A204.1 (cell line): ENCODE measurements at regions not wholly inside any gene's neighbourhood (a gene's known extent, or its start where the extent isn't known, plus 50 kb on each side); places are given as distances from the start of the nearest gene placed in this dataset.

Experiments
- FAIRE-seq: peaks from 2 replicates; lab custom pipeline; 2012; peaks lifted over from hg19 to GRCh38; lab: Jason Lieb, UNC

DNA sequence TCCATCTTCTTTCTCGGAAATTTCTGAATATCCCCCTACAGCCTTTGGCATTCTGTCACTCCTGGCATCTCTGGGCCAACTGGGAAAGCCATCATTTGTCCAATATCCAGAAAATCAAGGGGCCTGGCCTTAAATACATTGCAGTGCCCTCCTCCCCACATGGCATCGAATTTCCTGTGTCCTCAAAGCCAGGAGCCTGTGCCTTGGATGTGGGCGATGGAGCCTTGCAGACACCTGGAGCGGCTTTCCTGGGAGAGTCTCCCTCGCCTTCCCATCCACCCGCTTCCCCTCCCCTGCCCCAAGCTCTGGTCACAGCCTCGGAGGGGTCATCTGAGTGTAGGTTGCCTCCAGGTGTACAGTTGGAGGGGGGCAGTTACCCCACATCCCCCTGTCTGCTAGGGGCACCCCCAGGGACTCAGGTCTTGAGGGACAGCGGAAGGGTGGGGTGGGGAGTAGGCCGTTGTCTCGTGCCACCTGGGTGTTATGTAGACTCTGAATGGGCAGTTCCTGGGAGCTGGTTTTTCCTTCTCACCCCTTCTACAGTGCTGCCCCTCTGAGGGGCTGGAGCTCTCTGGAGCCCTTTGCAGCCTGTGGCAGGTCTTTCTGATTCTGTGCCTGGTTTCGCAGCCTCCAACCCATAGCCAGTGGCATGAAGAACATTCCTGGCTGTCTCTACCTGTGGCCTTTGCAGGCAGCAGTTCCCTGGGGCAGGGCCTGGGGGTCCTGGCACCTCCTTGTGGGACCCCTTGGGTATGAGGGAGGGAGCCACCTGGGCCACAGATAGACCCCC is 239.8 kb downstream of the SEC14L1 start:
- no peak for FAIRE-seq

DNA sequence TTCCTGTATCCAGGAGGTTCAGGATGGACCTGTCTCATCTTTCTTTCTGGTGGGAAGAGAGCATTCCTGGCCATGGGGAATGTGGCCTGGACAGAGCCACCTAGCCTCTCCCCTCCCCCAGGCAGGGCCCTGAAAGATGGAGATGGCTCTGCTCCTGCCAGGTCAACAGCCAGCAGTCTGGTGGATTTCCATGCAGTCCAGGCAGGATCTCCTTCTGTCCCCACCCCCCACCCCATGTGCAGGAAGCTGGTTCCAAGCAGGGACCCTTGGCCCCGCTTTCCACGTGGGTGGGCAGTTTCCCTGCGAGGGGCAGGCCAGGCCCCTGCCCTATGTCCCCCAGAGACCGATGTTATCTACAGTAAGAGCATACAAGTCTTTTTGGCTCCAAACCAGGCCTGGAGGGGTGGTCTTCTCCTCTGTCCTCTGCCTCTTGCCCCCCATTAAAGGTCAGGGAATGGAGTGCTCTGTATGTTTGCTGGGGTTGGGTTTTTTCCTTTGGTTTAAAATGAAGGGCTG is 240.5 kb downstream of the SEC14L1 start:
- FAIRE-seq = no peak

DNA sequence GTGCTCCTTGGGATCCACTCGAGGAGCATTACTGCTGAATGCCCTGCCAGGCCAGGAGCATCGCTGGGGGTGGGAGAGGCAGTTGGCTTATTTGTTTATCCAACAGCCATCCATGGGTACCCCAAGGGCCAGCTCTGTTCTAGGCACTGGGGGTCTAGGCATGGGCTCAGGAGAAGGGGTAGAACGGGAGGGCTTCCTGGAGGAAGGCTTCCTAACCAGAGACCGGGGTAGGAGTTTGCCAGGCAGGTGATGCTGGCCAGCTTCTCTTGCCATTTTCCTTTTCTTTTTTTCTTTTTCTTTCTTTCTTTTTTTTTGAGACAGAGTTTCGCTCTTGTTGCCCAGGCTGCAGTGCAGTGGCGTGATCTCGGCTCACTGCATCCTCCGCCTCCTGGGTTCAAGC is 241.0 kb downstream of the SEC14L1 start:
- no peak for FAIRE-seq

DNA sequence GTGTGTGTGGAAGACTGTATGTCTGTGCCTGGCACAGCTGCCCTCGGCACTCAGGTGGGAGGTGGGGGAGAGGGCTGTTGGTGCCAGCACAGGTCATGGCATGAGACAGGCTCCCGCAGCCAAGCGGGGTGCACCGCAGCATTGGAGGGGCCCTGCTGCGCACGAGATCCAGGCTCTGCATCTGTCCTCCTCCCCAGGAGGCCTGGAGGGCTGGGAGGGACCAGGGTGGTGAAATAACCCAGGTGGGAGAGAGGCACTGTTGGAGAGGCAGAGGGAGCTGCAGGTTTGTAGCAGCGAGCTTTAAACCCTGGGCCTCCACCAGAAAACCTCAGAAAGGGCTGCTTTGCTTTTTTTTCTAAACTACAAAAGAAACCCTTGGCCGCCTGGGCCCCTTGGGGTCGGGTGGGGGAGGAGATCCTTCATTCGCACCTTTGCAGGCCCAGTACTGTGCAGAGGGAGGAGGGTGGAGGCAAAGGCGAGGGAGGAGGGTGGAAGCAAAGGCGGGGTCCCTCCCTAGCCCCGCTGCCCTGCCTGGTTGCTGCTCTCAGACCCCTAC is 241.7 kb downstream of the SEC14L1 start:
- FAIRE-seq = no peak

DNA sequence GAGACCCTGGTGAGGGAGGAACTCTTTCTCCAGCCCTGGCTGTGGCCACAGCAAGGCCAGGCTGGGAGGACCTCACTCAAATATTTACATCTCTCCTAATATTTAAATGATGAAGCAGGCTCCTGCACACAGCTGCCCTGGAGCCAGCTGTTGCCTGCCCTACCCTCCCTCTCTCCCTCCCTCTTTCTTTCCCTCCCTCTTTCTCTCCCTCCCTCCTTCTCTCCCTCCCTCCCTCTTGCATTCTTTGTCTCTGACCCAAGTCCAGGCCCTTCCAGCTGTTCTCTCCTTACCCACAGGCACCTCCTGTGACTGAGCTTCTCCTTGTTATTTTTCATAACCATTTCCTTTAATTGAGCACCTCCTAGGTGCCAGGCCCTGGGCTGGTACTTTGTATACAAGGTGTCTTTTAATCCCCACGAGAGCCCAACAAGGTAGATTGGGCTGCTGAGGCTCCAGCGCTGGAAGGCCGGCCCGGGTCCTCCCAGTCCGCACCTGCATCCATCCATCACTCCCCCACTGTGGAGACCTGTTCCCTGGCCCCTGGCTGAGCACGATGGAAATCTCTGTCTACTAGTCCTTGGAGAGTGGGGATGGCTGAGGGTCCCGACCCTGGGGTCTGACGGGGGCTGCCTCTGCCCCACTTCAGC is 242.3 kb downstream of the SEC14L1 start:
- no peak for FAIRE-seq

DNA sequence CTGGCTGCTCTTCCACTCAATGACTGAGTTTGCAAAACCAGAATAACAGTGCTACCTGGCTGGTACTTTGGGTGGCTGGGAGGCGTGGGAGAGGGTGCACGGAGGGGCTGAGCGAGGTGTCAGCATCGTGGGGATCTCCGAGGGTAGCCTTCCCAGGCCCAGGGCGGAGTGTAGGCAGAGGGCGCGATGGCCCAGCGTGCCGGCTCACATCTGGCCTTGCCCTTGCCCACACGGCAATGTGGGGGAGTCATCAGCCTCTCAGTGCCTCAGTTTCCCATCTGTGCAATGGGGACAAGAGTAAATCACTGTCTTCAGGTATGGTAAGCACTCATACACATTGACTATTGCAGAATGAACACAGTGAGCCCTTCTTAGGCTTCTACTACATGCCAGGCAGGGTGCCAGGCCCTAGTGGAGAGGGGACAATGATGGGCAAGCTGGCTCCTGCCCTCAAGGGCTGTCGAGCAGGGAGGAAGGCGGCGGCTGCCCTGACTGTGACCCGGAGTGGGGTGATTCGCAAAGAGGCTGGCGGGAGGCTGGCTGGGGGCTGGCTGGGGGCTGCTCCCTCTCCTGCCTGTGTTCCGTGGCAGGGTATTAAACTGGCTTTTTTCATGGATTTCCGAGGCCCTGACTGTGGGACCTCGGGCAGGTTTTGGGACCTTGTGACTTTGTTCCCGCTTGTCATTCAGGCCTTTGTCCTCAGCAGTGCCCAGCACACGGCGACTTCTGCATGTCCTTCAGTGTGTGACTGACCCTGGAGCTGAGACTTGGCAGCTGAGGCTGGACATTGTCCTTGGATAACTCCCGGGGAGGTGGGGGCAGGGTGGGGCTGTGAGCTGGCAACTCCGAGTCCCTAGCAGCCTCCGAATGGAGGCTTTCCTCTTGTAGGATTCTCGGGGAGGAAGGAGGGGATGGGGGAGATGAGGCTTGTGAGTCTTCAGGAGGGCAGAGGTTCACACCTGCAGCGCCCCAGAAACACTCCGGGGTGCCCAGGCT is 243.1 kb downstream of the SEC14L1 start:
- FAIRE-seq = no peak

DNA sequence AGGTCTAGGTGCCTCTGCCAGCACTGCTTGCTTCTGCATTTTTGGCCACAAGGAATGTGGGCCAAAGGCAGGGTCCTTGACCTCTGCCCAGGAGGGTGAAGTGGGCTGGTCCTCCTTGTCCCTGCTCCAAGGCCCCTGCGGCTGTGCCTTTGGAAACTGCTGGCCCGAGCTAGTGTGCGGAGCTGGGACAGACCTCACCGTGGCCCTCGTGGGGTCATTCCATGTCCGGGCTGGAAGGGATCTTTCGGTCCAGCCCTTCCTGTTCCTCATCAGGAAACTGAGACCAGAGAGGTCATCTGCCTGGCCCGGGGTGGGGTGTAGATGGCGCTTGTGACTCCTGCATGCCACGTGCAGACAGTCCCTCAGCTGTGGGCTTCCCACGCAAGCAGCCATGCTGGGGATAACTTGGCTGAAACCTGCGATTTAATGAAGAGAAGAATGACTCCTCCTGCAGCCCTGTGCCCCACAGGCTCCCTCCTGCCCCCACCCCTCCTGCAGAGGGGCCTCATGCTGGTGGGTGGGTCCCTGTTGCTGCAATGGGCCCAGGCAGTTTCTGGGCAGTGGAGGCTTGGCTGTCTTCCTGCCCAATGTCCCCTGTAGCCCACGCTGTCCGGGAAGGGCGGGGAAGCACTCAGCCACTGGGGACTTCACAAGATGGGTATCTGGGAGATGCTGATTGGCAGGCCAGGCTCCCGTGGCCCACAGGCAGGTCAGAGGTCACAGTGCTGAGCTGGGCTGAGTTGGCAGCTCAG is 245.2 kb downstream of the SEC14L1 start:
- FAIRE-seq = no peak

DNA sequence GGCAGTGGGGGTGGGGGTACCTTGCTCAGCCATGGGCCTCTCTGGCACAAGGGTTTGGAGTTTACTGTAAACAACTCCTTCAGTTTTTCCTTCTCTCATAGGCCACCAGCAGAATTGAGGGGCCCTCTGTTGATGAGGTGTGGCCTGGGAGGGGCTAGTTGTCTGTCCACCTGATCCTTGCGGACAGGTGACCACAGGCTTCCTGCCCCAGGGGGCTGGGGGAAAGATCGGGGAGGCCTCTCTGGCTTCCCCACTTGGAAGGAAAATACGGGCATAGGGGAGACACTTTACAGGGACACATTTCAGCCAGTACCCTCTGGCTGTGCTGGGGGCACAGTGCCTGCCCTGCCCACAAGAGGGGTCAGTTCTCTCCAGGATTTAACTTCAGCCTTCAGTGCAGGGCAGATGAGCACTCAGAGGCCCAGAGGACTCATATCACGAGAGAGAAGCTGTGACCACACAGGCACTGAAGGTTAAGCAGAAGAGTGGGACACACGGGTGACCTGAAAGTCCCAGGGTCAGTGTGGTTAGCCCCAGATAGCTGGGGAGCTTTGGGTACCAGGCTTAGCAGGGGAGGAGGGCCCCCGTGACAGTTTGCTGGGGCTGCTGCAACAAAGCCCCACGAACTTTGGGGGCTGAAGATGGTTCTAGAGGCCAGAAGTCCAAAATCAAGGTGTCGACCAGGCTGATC is 245.9 kb downstream of the SEC14L1 start:
- FAIRE-seq = no peak

DNA sequence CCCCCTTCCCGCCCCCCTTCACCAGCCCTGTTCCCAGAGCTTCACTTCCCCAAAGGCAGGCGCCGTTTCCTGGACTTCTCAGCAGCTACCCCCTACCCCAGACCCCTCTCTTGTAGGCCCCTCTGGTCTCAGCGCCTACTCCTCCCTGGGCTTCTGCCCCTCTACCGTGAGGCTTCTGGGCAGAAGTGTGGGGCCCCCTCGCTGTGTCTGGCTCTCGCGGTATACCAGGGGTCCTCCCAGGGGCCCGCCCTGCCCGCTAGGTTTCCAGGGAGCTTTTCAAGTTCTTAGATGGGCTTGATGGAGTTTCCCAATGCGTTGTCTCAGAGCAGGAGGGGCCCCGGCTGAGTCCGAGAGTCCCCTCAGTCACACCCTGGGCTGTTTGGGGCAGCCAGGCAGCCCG is 247.1 kb downstream of the SEC14L1 start:
- FAIRE-seq = no peak

DNA sequence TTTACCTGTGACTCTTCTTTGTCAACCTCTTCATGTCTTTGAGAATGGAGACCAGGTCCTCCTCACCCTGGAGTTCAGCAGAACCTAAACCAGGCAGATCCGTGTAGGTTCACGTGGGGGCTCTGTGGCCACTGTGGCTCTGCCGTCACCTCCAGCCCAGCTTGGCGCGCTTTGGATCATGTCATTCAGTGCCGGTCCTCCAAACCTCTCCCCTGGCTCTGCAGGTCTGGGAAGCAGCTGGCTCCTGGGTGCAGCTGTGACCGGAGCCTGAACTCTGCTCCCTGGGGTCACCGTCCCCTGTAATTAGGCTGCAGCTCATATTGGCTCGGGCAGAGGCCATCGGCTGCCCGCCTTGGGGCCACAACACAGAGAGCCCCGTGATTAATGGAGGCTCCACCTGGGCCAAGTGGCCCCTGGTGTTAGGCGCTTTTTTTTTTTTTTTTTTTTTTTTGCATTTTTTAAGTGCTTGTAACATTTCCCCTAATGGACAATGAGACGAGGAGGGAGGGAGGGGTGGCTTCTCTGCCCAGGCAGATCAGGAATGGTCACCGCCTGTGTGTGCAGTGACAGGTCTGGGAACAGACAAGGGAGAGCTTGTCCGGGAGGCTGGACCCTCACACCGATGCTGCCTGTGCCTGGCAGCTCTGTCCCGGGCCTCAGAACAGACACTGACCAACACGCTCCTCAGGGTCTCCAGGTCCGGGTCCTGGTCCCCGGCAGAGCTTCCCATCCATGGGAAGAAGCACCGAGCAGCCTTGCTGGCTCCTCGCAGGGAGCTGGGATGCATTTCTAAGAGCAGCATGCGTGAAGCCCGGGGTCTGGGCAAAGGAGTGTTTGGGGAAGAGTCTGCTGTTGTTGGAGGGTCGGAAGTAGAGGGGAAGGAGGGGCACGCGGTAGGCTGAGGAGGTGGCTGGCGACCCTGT is 247.9 kb downstream of the SEC14L1 start:
- no peak for FAIRE-seq

DNA sequence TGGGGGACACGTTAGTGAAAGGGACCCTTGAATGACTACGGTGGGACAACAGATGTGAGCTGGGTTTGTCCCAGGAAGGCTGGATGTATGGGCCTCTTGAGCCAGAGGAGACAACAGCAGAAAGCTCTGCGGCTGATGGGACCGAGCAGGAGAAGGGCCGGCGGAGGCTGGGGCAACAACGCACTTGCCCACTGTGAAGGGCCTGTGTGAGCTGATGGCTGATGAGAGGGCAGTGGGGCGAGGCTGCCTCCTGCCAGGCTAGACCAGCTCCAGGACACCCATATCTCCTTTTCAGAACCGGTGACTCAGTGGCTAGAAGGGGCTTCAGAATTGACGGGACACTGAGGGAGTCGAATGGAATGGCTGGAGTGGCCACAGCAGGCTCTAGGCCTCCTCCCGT is 250.1 kb downstream of the SEC14L1 start:
- no peak for FAIRE-seq

DNA sequence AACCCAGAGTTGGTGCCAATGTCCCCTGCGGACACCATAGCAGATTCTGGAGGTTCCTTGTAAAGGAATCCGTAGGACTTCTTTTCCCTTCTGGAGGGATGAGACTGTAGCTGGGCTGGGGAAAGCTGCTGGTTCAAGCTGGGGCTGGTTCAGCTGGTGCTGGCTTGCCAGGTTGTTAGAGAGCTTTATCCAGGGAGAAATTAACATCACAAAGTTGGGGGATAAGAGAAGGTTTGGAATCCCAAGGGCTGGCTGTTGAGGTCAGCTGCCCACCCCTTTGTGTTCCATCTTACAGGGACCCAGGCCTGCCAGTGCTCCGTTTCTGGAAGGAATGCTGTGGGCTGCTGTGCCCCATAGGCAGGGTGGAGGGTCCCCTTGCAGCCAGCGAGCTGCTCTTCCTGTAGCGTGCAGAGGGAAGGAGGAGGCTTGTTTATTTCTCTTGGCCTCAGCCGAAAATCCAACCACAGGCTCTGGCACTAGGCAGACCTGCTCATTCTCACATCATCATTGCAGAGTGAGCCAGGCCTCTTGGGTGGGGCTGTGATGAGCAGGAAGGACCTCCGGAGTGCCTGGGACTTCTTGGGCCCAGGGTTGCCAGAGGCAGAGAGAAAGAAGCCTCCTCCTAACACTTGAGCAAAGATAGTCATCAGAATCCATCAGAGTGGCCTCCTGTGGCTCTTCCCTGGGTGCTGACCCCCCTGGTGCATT is 251.1 kb downstream of the SEC14L1 start:
- FAIRE-seq = no peak

DNA sequence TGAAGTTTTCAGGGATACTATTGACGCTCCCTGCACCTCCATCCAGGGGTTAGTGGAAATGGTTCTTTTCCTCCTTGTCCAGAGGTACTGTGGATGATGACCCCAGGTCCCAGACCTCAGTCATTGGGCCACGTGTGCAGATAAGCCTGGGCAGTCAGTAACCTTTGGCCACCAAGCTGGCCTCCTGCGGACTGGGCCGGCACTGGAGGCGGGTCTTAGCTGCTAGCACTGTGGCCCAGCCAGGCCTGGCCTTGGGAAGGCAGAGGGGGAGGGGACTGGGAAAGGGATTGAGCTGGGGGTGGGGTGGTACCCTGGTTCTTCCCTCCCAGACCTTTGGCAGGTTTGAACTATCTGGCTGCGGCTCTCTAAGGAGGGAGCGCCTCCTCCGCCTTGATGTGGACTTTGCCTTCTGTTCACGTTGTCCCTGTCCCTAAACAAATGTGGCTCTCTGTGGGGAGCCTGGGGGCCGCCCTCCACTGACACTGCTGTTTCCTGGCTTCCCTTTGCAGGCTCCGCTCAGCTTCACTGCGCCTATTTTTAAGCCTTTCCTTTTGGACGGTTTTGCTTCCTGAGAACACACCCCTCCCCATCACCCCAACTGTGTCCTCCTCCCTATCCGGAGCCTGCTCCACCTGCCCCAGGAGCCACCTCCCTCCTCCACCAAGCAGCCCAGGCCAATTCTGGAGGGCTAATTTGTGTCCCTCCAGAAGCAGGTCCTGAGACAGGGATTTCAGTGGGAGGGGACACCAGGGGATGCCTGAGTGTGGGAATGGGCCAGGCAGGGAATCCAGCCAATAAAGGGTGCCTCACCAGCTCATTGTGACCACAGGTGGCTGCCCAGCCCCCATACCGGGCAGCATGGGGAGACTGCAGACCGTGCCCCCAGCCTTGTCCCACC is 251.9 kb downstream of the SEC14L1 start:
- no peak for FAIRE-seq

DNA sequence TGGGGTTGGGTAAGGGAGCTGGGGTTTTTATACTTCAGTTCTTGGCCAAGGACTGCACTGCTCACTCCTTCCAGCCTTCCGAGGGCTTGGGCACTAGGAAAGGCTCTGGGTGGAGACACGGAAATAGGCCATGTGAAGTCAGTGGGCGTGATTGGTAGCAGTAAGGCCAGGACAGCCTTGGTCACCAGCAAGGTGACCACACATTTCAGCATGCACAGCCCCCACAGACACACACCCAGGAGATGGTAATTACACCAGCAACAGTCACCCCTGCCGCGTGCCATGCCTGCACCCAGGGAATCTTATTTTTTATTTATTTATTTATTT is 252.5 kb downstream of the SEC14L1 start:
- no peak for FAIRE-seq

DNA sequence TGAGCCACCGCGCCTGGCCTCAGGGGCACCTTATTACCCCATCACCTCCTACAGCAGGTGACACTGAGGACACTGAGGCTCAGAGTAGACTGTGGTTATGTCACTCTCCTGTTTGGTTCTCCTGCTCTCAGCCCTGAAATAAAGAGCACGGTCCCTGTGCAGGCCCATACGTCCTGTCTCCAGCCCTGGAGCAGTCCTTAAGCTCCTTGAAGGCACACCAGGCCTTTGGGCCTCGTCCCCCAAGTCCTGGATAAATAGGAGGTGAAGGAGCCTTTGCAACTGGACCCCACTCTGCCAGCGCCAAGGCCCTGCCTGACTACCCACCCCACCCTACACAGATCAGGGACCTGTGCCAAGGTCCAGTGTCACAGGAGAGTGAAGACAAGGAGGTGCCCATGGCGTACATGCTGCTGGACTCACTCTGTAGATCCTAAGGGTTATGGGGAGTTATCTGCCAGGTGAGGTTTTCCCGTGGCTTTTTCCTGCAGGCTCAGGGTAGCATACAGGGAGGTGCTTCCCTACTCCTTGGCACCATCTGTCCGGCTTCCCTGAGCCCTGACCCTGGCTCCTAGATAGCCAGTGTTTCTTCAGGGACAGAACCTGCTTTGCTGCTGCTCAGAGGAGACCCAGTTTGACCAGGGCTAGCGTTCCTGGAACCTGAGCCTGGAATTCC is 253.2 kb downstream of the SEC14L1 start:
- no peak for FAIRE-seq

DNA sequence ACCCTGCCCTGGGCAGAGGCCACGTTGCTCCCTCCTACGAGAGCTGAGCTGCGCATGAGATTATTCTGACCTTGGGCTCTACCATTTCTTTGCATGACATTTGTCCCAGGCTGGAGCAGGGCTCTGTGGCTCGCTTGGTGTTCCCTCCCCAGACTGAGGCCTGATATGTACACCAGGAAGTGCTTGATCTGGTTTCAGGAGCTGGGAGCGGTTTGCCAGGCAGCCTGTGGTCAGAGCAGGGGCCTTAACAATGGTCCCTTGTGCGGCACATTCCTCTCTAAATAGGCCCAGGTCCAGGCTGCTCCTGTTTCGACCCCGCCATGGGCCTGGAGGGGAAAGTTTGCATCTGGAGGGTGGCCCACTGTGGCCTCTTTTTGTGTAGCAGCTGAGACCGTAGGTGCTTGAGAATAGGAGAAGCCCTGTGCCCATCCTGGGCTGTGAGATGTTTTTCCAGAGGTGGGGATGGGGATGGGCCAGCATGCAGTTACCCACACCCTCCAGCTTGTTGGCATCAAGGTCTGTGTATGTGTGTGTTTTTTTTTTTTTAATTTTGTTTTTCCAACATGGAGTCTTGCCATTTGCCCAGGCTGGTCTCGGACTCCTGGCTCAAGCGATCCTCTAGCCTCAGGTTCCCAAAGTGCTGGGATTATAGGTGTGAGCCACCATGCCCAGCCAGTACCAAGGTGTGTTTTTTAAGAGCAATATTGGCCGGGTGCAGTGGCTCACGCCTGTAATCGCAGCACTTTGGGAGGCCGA is 253.9 kb downstream of the SEC14L1 start:
- no peak for FAIRE-seq

DNA sequence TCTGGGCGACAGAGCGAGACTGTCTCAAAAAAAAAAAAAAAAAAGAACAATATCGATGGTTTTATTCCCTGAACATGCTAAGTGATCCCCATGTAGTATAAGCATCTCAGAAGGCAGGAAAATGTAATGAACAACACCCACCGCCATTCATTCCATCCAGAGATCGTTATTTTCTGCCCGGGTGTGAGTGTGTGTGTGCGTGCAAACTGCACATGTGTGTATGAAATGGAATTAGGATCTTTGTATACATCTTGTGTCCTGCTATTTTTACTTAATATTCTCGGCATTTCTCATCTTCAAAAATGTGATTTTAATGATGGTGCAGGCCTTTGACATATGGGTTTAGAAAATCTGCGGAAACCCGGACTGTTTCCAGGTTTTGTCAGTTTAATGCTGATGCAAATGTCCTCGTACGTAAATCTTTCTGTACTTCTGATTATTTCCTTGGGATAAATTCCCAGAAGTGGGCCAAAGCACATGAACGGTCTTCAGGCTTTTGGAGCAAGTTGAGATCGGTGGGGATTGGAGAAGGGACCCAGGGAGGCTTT is 254.8 kb downstream of the SEC14L1 start:
- no peak for FAIRE-seq
